ENCODE measurements at regions not wholly inside any gene's neighbourhood (a gene's known extent, or its start where the extent isn't known, plus 50 kb on each side); places are given as distances from the start of the nearest gene placed in this dataset.

GRCh38 chr5:173454736-173455598 lies 126.8 kb upstream of the STC2 start:
- ChIA-PET CTCF (interaction anchor here (0.6 to 0.9 kb wide), 3 partner anchors 119 to 862 kb away, joined by 3 read pairs; no protein-coding TSS in a partner anchor), POLR2A (no interaction called here)
- Histone ChIP-seq H3K9me3 (ENCODE audit: control insufficient read depth, insufficient read depth, low read depth, low read length) (no peaks in the 10 kb centered on the region), H3K27ac (ENCODE audit: extremely low read depth, low read depth, low read length) (no peak overlapping the region), H3K4me1 (ENCODE audit: control insufficient read depth, insufficient read depth, low read length) (no peaks in the 10 kb centered on the region), H3K36me3 (ENCODE audit: control insufficient read depth in 2 of 2, insufficient read depth in 1 of 2, low read length in 2 of 2) (no peaks in the 10 kb centered on the region), H3K4me3 (ENCODE audit: low read depth, low read length) (no peak overlapping the region)
- TF ChIP-seq SP7 (tag by site-specific recombination; IDR thresholded peaks at IDR 0.05): peak; percentile 77; the same call in 1 of the 2 replicates
- peak; percentile 60; the same call in 1 of the 2 replicates for TF ChIP-seq ZEB2 (tag by site-specific recombination; IDR thresholded peaks at IDR 0.05)
- no peak for TF ChIP-seq KLF1 (tag by site-specific recombination; IDR thresholded peaks at IDR 0.05)
- TF ChIP-seq ZNF184 (tag by site-specific recombination; IDR thresholded peaks at IDR 0.05): peak; percentile 81
- no peak for TF ChIP-seq SCRT2 (tag by site-specific recombination; IDR thresholded peaks at IDR 0.05)
- TF ChIP-seq ZNF501 (tag by site-specific recombination; IDR thresholded peaks at IDR 0.05): peak; percentile 45; the same call in 1 of the 2 replicates
- TF ChIP-seq, protein P1, sequence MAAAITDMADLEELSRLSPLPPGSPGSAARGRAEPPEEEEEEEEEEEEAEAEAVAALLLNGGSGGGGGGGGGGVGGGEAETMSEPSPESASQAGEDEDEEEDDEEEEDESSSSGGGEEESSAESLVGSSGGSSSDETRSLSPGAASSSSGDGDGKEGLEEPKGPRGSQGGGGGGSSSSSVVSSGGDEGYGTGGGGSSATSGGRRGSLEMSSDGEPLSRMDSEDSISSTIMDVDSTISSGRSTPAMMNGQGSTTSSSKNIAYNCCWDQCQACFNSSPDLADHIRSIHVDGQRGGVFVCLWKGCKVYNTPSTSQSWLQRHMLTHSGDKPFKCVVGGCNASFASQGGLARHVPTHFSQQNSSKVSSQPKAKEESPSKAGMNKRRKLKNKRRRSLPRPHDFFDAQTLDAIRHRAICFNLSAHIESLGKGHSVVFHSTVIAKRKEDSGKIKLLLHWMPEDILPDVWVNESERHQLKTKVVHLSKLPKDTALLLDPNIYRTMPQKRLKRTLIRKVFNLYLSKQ (tag by site-specific recombination; IDR thresholded peaks at IDR 0.05; ENCODE audit: borderline replicate concordance): no peak
- peak; percentile 39; the same call in 1 of the 2 replicates for TF ChIP-seq ZNF366 (tag by site-specific recombination; conservative IDR thresholded peaks at IDR 0.05)
- TF ChIP-seq ZNF791 (tag by site-specific recombination; IDR thresholded peaks at IDR 0.05): no peak
- peak; percentile 86 for TF ChIP-seq ZNF629 (tag by site-specific recombination; IDR thresholded peaks at IDR 0.05)
- peak; percentile 61; the same call in 1 of the 2 replicates for TF ChIP-seq GLIS1 (tag by site-specific recombination; IDR thresholded peaks at IDR 0.05)
- TF ChIP-seq INSM2 (tag by site-specific recombination; IDR thresholded peaks at IDR 0.05): peak; percentile 50; the same call in 1 of the 2 replicates
- no peak for TF ChIP-seq REPIN1 (tag by site-specific recombination; IDR thresholded peaks at IDR 0.05; ENCODE audit: low read depth)
- TF ChIP-seq ZNF658 (tag by site-specific recombination; IDR thresholded peaks at IDR 0.05): no peak
- no peak for TF ChIP-seq GLI2 (tag by site-specific recombination; IDR thresholded peaks at IDR 0.05; ENCODE audit: borderline replicate concordance, low read depth)
- TF ChIP-seq ZBTB20 (tag by site-specific recombination; IDR thresholded peaks at IDR 0.05): no peak
- 0 out of 2 replicates have a peak, but pooled peaks have one; percentile 2 for TF ChIP-seq ZNF335 (tag by site-specific recombination; conservative IDR thresholded peaks at IDR 0.05)
- peak; percentile 45; the same call in 1 of the 2 replicates for TF ChIP-seq ZNF639 (tag by site-specific recombination; IDR thresholded peaks at IDR 0.05)
- TF ChIP-seq ZBTB21 (tag by site-specific recombination; IDR thresholded peaks at IDR 0.05): peak; percentile 85
- TF ChIP-seq ZNF837 (tag by site-specific recombination; IDR thresholded peaks at IDR 0.05): no peak
- no peak for TF ChIP-seq ZNF146 (tag by site-specific recombination; IDR thresholded peaks at IDR 0.05)
- TF ChIP-seq ZNF521 (tag by site-specific recombination; IDR thresholded peaks at IDR 0.05): no peak
- TF ChIP-seq PRDM6 (tag by site-specific recombination; IDR thresholded peaks at IDR 0.05): no peak
- peak; percentile 38; the same call in 1 of the 2 replicates for TF ChIP-seq SP3 (tag by site-specific recombination; IDR thresholded peaks at IDR 0.05)
- no peak for TF ChIP-seq ZSCAN23 (tag by site-specific recombination; IDR thresholded peaks at IDR 0.05)
- no peak for TF ChIP-seq ZNF580 (tag by site-specific recombination; IDR thresholded peaks at IDR 0.05)
- no peak for TF ChIP-seq ZBTB48 (tag by site-specific recombination; IDR thresholded peaks at IDR 0.05)
- TF ChIP-seq FEZF1 (tag by site-specific recombination; IDR thresholded peaks at IDR 0.05): no peak
- TF ChIP-seq ZNF394 (tag by site-specific recombination; IDR thresholded peaks at IDR 0.05; ENCODE audit: borderline replicate concordance): peak; percentile 81
- TF ChIP-seq ZNF707 (tag by site-specific recombination; IDR thresholded peaks at IDR 0.05): no peak
- TF ChIP-seq, protein P2, sequence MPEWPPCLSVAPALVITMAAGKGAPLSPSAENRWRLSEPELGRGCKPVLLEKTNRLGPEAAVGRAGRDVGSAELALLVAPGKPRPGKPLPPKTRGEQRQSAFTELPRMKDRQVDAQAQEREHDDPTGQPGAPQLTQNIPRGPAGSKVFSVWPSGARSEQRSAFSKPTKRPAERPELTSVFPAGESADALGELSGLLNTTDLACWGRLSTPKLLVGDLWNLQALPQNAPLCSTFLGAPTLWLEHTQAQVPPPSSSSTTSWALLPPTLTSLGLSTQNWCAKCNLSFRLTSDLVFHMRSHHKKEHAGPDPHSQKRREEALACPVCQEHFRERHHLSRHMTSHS (tag by site-specific recombination; IDR thresholded peaks at IDR 0.05): no peak
- TF ChIP-seq ZXDB (tag by site-specific recombination; IDR thresholded peaks at IDR 0.05): 0 out of 2 replicates have a peak, but pooled peaks have one; percentile 27
